ENCODE measurements at regions not wholly inside any gene's neighbourhood (a gene's known extent, or its start where the extent isn't known, plus 50 kb on each side); places are given as distances from the start of the nearest gene placed in this dataset.

- ATAC-seq = no peak
- TF ChIP-seq ESRRG (CRISPR knock-in tag; IDR thresholded peaks at IDR 0.05) (no peak), ZNF70 (CRISPR knock-in tag; IDR thresholded peaks at IDR 0.05) (no peak), ZFP3 (CRISPR knock-in tag; IDR thresholded peaks at IDR 0.05) (no peak), ARNTL (CRISPR knock-in tag; IDR thresholded peaks at IDR 0.05; ENCODE audit: borderline replicate concordance, low read depth) (no peak), CSRNP3 (CRISPR knock-in tag; IDR thresholded peaks at IDR 0.05) (no peak), SNAI2 (CRISPR knock-in tag; IDR thresholded peaks at IDR 0.05) (no peak), ZNF8 (CRISPR knock-in tag; IDR thresholded peaks at IDR 0.05) (no peak), POU6F1 (CRISPR knock-in tag; IDR thresholded peaks at IDR 0.05; ENCODE audit: borderline replicate concordance, low read depth) (no peak), TCF4 (CRISPR knock-in tag; IDR thresholded peaks at IDR 0.05; ENCODE audit: borderline replicate concordance) (no peak), GLIS3 (CRISPR knock-in tag; IDR thresholded peaks at IDR 0.05) (no peak), OSR1 (CRISPR knock-in tag; IDR thresholded peaks at IDR 0.05) (no peak), CSDC2 (CRISPR knock-in tag; IDR thresholded peaks at IDR 0.05) (no peak), ZNF565 (CRISPR knock-in tag; conservative IDR thresholded peaks at IDR 0.05; ENCODE audit: low read depth) (no peak), ISL1 (CRISPR knock-in tag; IDR thresholded peaks at IDR 0.05) (no peak), TOX (CRISPR knock-in tag; IDR thresholded peaks at IDR 0.05; ENCODE audit: borderline replicate concordance) (no peak), CREB5 (CRISPR knock-in tag; IDR thresholded peaks at IDR 0.05; ENCODE audit: low read depth) (no peak), PPARA (CRISPR knock-in tag; IDR thresholded peaks at IDR 0.05; ENCODE audit: borderline replicate concordance) (no peak), ZFP30 (CRISPR knock-in tag; IDR thresholded peaks at IDR 0.05) (no peak)
These were observed 388.2 kb upstream of the CELF2 start for GRCh38 chr10:10629512-10629911.

- no peak for ATAC-seq
- TF ChIP-seq ZC3H10 (CRISPR knock-in tag; IDR thresholded peaks at IDR 0.05) = no peak
- TF ChIP-seq ARNTL (CRISPR knock-in tag; IDR thresholded peaks at IDR 0.05; ENCODE audit: borderline replicate concordance, low read depth) = no peak
- no peak for TF ChIP-seq ESRRG (CRISPR knock-in tag; IDR thresholded peaks at IDR 0.05)
- no peak for TF ChIP-seq ZNF8 (CRISPR knock-in tag; IDR thresholded peaks at IDR 0.05)
- no peak; the same call in 1 of the 2 replicates for TF ChIP-seq TCF4 (CRISPR knock-in tag; IDR thresholded peaks at IDR 0.05; ENCODE audit: borderline replicate concordance)
- TF ChIP-seq ZFP30 (CRISPR knock-in tag; IDR thresholded peaks at IDR 0.05) = no peak
- no peak for TF ChIP-seq ISL1 (CRISPR knock-in tag; IDR thresholded peaks at IDR 0.05)
- TF ChIP-seq ZNF565 (CRISPR knock-in tag; conservative IDR thresholded peaks at IDR 0.05; ENCODE audit: low read depth) = no peak
- TF ChIP-seq SNAI2 (CRISPR knock-in tag; IDR thresholded peaks at IDR 0.05) = no peak
- TF ChIP-seq TOX (CRISPR knock-in tag; IDR thresholded peaks at IDR 0.05; ENCODE audit: borderline replicate concordance) = no peak
- TF ChIP-seq OSR1 (CRISPR knock-in tag; IDR thresholded peaks at IDR 0.05) = no peak
- TF ChIP-seq PPARA (CRISPR knock-in tag; IDR thresholded peaks at IDR 0.05; ENCODE audit: borderline replicate concordance) = no peak
These were observed 387.4 kb upstream of the CELF2 start for GRCh38 chr10:10630281-10630680.

DNA sequence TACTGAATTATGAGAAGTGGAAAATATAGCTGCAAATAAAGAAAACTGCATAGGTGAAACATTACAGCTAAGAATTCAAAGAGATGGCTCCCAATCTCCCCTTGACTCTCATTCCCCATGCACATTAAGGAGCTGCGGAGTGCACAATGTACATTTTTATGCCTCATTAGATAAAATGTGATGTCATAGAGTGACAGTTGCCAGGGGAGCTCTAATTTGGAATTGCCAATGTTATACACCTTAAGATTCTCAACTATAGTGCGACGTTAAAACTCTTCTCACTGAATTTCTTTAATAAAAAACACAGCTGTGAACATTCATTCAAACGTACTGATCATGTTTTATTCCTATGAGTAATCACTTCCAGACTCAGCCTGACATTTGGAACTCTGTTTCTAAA is 386.9 kb upstream of the CELF2 start:
- no peak for TF ChIP-seq GLIS3 (CRISPR knock-in tag; IDR thresholded peaks at IDR 0.05)
- no peak for TF ChIP-seq TOX (CRISPR knock-in tag; IDR thresholded peaks at IDR 0.05; ENCODE audit: borderline replicate concordance)
- no peak for TF ChIP-seq OSR1 (CRISPR knock-in tag; IDR thresholded peaks at IDR 0.05)
- TF ChIP-seq ZNF70 (CRISPR knock-in tag; IDR thresholded peaks at IDR 0.05) = no peak
- no peak for TF ChIP-seq ZFP3 (CRISPR knock-in tag; IDR thresholded peaks at IDR 0.05)
- no peak for TF ChIP-seq ZC3H10 (CRISPR knock-in tag; IDR thresholded peaks at IDR 0.05)
- no peak for TF ChIP-seq CSRNP3 (CRISPR knock-in tag; IDR thresholded peaks at IDR 0.05)
- TF ChIP-seq ESRRG (CRISPR knock-in tag; IDR thresholded peaks at IDR 0.05) = no peak
- TF ChIP-seq SNAI2 (CRISPR knock-in tag; IDR thresholded peaks at IDR 0.05) = no peak
- TF ChIP-seq ZNF8 (CRISPR knock-in tag; IDR thresholded peaks at IDR 0.05) = no peak
- no peak for TF ChIP-seq ISL1 (CRISPR knock-in tag; IDR thresholded peaks at IDR 0.05)
- TF ChIP-seq, protein P1, sequence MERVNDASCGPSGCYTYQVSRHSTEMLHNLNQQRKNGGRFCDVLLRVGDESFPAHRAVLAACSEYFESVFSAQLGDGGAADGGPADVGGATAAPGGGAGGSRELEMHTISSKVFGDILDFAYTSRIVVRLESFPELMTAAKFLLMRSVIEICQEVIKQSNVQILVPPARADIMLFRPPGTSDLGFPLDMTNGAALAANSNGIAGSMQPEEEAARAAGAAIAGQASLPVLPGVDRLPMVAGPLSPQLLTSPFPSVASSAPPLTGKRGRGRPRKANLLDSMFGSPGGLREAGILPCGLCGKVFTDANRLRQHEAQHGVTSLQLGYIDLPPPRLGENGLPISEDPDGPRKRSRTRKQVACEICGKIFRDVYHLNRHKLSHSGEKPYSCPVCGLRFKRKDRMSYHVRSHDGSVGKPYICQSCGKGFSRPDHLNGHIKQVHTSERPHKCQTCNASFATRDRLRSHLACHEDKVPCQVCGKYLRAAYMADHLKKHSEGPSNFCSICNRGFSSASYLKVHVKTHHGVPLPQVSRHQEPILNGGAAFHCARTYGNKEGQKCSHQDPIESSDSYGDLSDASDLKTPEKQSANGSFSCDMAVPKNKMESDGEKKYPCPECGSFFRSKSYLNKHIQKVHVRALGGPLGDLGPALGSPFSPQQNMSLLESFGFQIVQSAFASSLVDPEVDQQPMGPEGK (CRISPR knock-in tag; IDR thresholded peaks at IDR 0.05; ENCODE audit: borderline replicate concordance) = no peak
- no peak for TF ChIP-seq CSDC2 (CRISPR knock-in tag; IDR thresholded peaks at IDR 0.05)
- TF ChIP-seq ZNF565 (CRISPR knock-in tag; conservative IDR thresholded peaks at IDR 0.05; ENCODE audit: low read depth) = no peak
- TF ChIP-seq BACH2 (CRISPR knock-in tag; IDR thresholded peaks at IDR 0.05; ENCODE audit: borderline replicate concordance) = no peak
- TF ChIP-seq CREB5 (CRISPR knock-in tag; IDR thresholded peaks at IDR 0.05; ENCODE audit: low read depth) = no peak
- TF ChIP-seq TCF4 (CRISPR knock-in tag; IDR thresholded peaks at IDR 0.05; ENCODE audit: borderline replicate concordance) = no peak
- TF ChIP-seq RARB (CRISPR knock-in tag; IDR thresholded peaks at IDR 0.05) = no peak
- no peak for ATAC-seq
